GM12878 (cell line): ENCODE measurements at regions not wholly inside any gene's neighbourhood (a gene's known extent, or its start where the extent isn't known, plus 50 kb on each side); places are given as distances from the start of the nearest gene placed in this dataset.

ENCODE experiments used
- ATAC-seq: fragments of 200-7000 bp; cut with Tn5 transposase; 3 replicates; pipeline ENCODE4 v1.9.1; 2020; ENCODE audit warnings: mild to moderate bottlenecking, moderate library complexity
- BruUV-seq: library from RNA; stranded (reverse); fragments of 400-500 nt; replicated peaks from 2 replicates; lab custom pipeline; 2021; lab: Mats Ljungman, UMichigan
- CTCF ChIA-PET: fragments of 300-600 bp; sonication (Branson Sonifier 250); formaldehyde crosslinking; extraction: SDS; loops from one replicate; lab custom pipeline; 2021; ENCODE audit warnings: inconsistent platforms; lab: Yijun Ruan, JAX
- POLR2A ChIA-PET: fragments of 350-600 bp; formaldehyde crosslinking; extraction: SDS; loops from one replicate; lab custom pipeline; 2021; ENCODE audit warnings: inconsistent platforms; lab: Charles Lee
- RAD21 ChIA-PET: fragments of 300-600 bp; sonication (Branson Sonifier 250); formaldehyde crosslinking; loops from one replicate; lab custom pipeline; 2023; ENCODE audit warnings: antibody characterized with exemption; ENCODE audit not compliant: unreplicated experiment; lab: Charles Lee
- SMC1A ChIA-PET: fragments of 300-600 bp; sonication (Branson Sonifier 250); formaldehyde crosslinking; loops from one replicate; lab custom pipeline; 2023; ENCODE audit not compliant: unreplicated experiment, uncharacterized antibody; lab: Charles Lee
- DNase-seq: peaks from one replicate; pipeline ENCODE4 v3.0.0-alpha.2; 2011; ENCODE audit warnings: low read depth, low spot score
- FAIRE-seq: peaks from 3 replicates; lab custom pipeline; 2011; peaks lifted over from hg19 to GRCh38; lab: Jason Lieb, UNC
- H2AFZ ChIP-seq: 2 replicates; pipeline ENCODE4 v1.6.0; 2011; ENCODE audit warnings: low read depth, low read length, control low read depth; ENCODE audit not compliant: control insufficient read depth
- H3K27ac ChIP-seq: 2 replicates; pipeline ENCODE4 v1.5.1; 2011; ENCODE audit warnings: control low read depth; ENCODE audit not compliant: control insufficient read depth, insufficient read depth
- H3K27me3 ChIP-seq, 2 experiments: replicated peaks in 1 of 2; 2 replicates each; pipeline versions ENCODE4 v1.6.0 to v1.6.1; 2011; ENCODE audit warnings: low read length in 1 of 2; ENCODE audit not compliant: control insufficient read depth in 2 of 2, insufficient read depth in 2 of 2
- H3K36me3 ChIP-seq, 2 experiments: 2 replicates each; pipeline ENCODE4 v1.5.1; 2011; ENCODE audit warnings: low read length in 1 of 2; ENCODE audit not compliant: control insufficient read depth in 2 of 2, insufficient read depth in 2 of 2
- H3K4me1 ChIP-seq: 2 replicates; pipeline ENCODE4 v1.6.1; 2011; ENCODE audit warnings: mild to moderate bottlenecking, low read length, moderate library complexity, mixed read lengths; ENCODE audit not compliant: control insufficient read depth, insufficient read depth
- H3K4me2 ChIP-seq: 2 replicates; pipeline ENCODE4 v1.6.0; 2011; ENCODE audit warnings: control low read depth; ENCODE audit not compliant: control insufficient read depth, insufficient read depth
- H3K4me3 ChIP-seq: fragments of 200-600 bp; sonication (generic); 2 replicates; pipeline ENCODE4 v1.5.1; 2016
- H3K79me2 ChIP-seq: 2 replicates; pipeline ENCODE4 v1.6.0; 2011; ENCODE audit warnings: low read length; ENCODE audit not compliant: control insufficient read depth, insufficient read depth
- H3K9ac ChIP-seq: 2 replicates; pipeline ENCODE4 v1.8.0; 2011; ENCODE audit warnings: low read length, control low read depth, mixed read lengths; ENCODE audit not compliant: control insufficient read depth, insufficient read depth
- H3K9me3 ChIP-seq: replicated peaks from 3 replicates; pipeline ENCODE4 v1.5.1; 2011; ENCODE audit warnings: mild to moderate bottlenecking, low read length; ENCODE audit not compliant: control insufficient read depth, insufficient read depth
- H4K20me1 ChIP-seq: 2 replicates; pipeline ENCODE4 v1.6.0; 2011; ENCODE audit not compliant: control insufficient read depth, insufficient read depth
- BRCA1 ChIP-seq: IDR thresholded peaks from 2 replicates; pipeline ENCODE4 v1.6.1; 2011; ENCODE audit warnings: low read depth, low read length, improper control_type of control experiment
- CBX5 ChIP-seq: sonication (generic); IDR thresholded peaks from 2 replicates; pipeline ENCODE4 v1.6.1; 2016; ENCODE audit warnings: low read depth, moderate library complexity, mild to moderate bottlenecking, inconsistent platforms
- HCFC1 ChIP-seq: fragments of 150-350 bp; IDR thresholded peaks from 2 replicates; pipeline ENCODE4 v1.6.1; 2014; ENCODE audit warnings: low read length
- MEF2A ChIP-seq: IDR thresholded peaks from 2 replicates; pipeline ENCODE4 v1.6.1; 2011; ENCODE audit warnings: low read depth, mild to moderate bottlenecking, low read length, moderate library complexity; ENCODE audit not compliant: insufficient read depth
- MXI1 ChIP-seq: fragments of 150-350 bp; IDR thresholded peaks from 2 replicates; pipeline ENCODE4 v1.6.1; 2011; ENCODE audit warnings: low read depth, mild to moderate bottlenecking, inconsistent platforms, low read length, improper control_type of control experiment
- NFIC ChIP-seq: IDR thresholded peaks from 2 replicates; pipeline ENCODE4 v1.6.1; 2012; ENCODE audit warnings: low read depth, mild to moderate bottlenecking, inconsistent platforms, low read length, moderate library complexity
- RAD21 ChIP-seq: IDR thresholded peaks from 2 replicates; pipeline ENCODE4 v1.6.1; 2011; ENCODE audit warnings: mild to moderate bottlenecking, low read depth, low read length, moderate library complexity; ENCODE audit not compliant: insufficient read depth
- SMAD5 ChIP-seq: IDR thresholded peaks from 2 replicates; pipeline ENCODE4 v1.6.1; 2016; ENCODE audit warnings: antibody characterized with exemption, low read depth
- TARDBP ChIP-seq: IDR thresholded peaks from 2 replicates; pipeline ENCODE4 v1.6.1; 2016; ENCODE audit warnings: borderline replicate concordance
- WRNIP1 ChIP-seq: IDR thresholded peaks from 2 replicates; pipeline ENCODE4 v1.6.1; 2011; ENCODE audit warnings: low read depth, low read length, improper control_type of control experiment, borderline replicate concordance
- YY1 ChIP-seq: IDR thresholded peaks from 2 replicates; pipeline ENCODE4 v1.6.1; 2011; ENCODE audit warnings: low read depth, mild to moderate bottlenecking, low read length
- ZBED1 ChIP-seq: IDR thresholded peaks from 2 replicates; pipeline ENCODE4 v1.6.1; 2016; ENCODE audit warnings: borderline replicate concordance
- WGBS: methylation state at CpG from one replicate; pipeline ENCODE4 v1.1.6; 2016; ENCODE audit warnings: low lambda C conversion rate; ENCODE audit not compliant: insufficient replicate concordance, insufficient coverage; ENCODE audit errors: missing lambda C conversion rate; 5-methylcytosine and 5-hydroxymethylcytosine counted together
- in situ Hi-C: fragments of 300-500 bp; cut with MboI; formaldehyde crosslinking; loops from 9 replicates; pipeline ENCODE4 v1.14.3; 2018; ENCODE audit warnings: mixed read lengths
- intact Hi-C: fragments of 100-400 bp; cut with micrococcal nuclease; formaldehyde crosslinking; loops from one replicate; pipeline ENCODE4 v1.14.2; 2022; ENCODE audit not compliant: unreplicated experiment
- TF ChIP-seq, protein P1 (sequence below): fragments of 450-650 bp; IDR thresholded peaks from 2 replicates; pipeline ENCODE4 v1.6.1; 2017; ENCODE audit warnings: low read depth, mild to moderate bottlenecking, moderate library complexity
- TF ChIP-seq, protein P2 (sequence below): IDR thresholded peaks from 2 replicates; pipeline ENCODE4 v1.6.1; 2011; ENCODE audit warnings: borderline replicate concordance, low read depth, mild to moderate bottlenecking, moderate library complexity, mixed read lengths, low read length; ENCODE audit not compliant: insufficient read depth; ENCODE audit errors: extremely low read length
- TF ChIP-seq, protein P3 (sequence below): IDR thresholded peaks from 2 replicates; pipeline ENCODE4 v1.6.1; 2011; ENCODE audit warnings: low read depth, mild to moderate bottlenecking, low read length, moderate library complexity, borderline replicate concordance; ENCODE audit errors: extremely low read depth

DNA sequence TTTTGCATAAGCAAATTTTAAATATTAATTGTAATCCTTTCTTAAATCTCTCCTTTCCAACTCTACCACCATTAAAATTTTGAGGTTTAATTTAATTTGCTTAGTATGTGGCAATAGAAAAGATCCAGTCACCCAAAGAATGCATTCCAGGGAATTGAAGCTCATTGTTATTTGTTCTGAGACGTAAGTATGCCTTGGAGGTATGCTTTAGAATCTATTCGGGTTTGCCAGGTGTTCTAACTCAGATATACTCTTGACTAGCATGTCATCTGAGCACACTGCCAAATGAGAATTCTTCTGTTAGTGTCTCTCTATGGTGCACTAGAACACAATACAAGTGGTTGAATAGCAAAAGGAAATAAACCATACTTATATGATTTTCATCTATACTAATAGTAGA, 813.6 kb upstream of the ADGRL2 start:
- ChIA-PET POLR2A (no interaction called here), RAD21 (no interaction called here), CTCF (no interaction called here), SMC1A (no interaction called here)
- ATAC-seq (no peak), FAIRE-seq (no peak), DNase-seq (no peak)
- 0% methylated on average over 2 of the region's 2 CpGs for WGBS
- H3K4me3 ChIP-seq = no peak overlapping the region
- intact Hi-C loops (no loop called here), in situ Hi-C loops (no loop called here)
- no peak overlapping the region for H3K4me2 ChIP-seq
- no peaks in the 10 kb centered on the region for H3K79me2 ChIP-seq
- no peaks in the 10 kb centered on the region for H3K27me3 ChIP-seq
- no peak for TF ChIP-seq BRCA1
- TF ChIP-seq HCFC1 = no peak
- TF ChIP-seq WRNIP1 = no peak
- TF ChIP-seq RAD21 = no peak
- TF ChIP-seq, protein P1, sequence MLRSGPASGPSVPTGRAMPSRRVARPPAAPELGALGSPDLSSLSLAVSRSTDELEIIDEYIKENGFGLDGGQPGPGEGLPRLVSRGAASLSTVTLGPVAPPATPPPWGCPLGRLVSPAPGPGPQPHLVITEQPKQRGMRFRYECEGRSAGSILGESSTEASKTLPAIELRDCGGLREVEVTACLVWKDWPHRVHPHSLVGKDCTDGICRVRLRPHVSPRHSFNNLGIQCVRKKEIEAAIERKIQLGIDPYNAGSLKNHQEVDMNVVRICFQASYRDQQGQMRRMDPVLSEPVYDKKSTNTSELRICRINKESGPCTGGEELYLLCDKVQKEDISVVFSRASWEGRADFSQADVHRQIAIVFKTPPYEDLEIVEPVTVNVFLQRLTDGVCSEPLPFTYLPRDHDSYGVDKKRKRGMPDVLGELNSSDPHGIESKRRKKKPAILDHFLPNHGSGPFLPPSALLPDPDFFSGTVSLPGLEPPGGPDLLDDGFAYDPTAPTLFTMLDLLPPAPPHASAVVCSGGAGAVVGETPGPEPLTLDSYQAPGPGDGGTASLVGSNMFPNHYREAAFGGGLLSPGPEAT = no peak
- no peak for TF ChIP-seq CBX5
- TF ChIP-seq NFIC = no peak
- TF ChIP-seq ZBED1 = no peak
- no peak for TF ChIP-seq MEF2A
- no peak for TF ChIP-seq TARDBP
- TF ChIP-seq, protein P2, sequence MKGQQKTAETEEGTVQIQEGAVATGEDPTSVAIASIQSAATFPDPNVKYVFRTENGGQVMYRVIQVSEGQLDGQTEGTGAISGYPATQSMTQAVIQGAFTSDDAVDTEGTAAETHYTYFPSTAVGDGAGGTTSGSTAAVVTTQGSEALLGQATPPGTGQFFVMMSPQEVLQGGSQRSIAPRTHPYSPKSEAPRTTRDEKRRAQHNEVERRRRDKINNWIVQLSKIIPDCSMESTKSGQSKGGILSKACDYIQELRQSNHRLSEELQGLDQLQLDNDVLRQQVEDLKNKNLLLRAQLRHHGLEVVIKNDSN = no peak
- TF ChIP-seq, protein P3, sequence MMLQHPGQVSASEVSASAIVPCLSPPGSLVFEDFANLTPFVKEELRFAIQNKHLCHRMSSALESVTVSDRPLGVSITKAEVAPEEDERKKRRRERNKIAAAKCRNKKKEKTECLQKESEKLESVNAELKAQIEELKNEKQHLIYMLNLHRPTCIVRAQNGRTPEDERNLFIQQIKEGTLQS = no peak
- no peak for TF ChIP-seq MXI1
- no peak for TF ChIP-seq SMAD5
- no peak for TF ChIP-seq YY1
- H4K20me1 ChIP-seq = no peaks in the 10 kb centered on the region; the same call in 1 of the 2 replicates
- no peak overlapping the region for H3K27ac ChIP-seq
- no peak overlapping the region for H2AFZ ChIP-seq
- no peaks in the 10 kb centered on the region for H3K36me3 ChIP-seq
- no peaks in the 10 kb centered on the region for H3K9me3 ChIP-seq
- H3K4me1 ChIP-seq = no peaks in the 10 kb centered on the region
- no peak overlapping the region for H3K9ac ChIP-seq
- no TSS peak for BruUV-seq
